ENCODE measurements at regions not wholly inside any gene's neighbourhood (a gene's known extent, or its start where the extent isn't known, plus 50 kb on each side); places are given as distances from the start of the nearest gene placed in this dataset.

DNA sequence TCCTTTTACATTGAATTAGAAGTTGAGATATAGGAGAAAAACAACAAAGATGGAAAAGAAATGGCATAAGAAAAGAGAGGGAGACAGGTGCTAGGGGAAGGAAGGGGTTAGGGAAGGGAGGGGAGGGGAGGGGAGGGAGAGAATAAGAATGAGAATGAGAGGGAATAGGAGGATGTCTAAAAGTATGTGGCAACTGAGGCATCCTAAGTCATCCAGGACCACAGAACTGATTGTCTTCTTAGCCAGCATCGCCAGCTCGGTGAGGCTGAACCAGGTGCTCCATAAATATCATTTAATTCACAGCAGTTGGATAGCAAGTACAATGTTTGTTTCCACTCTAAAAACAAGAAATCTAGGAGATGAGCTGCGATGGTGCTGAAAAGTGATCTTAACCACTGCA is 393.5 kb downstream of the TMEM182 start:
- Histone ChIP-seq H3K9ac (ENCODE audit: low read length in 3 of 3) (no peak overlapping the region), H3K36me3 (ENCODE audit: control insufficient read depth in 2 of 3, insufficient read depth in 3 of 3, low read length in 3 of 3) (no peaks in the 10 kb centered on the region), H3K27ac (ENCODE audit: low read depth in 2 of 2, low read length in 2 of 2) (no peak overlapping the region), H3K27me3 (ENCODE audit: control insufficient read depth, insufficient read depth, low read length) (no peaks in the 10 kb centered on the region), H3K9me3 (ENCODE audit: control insufficient read depth in 2 of 3, insufficient read depth in 1 of 3, low read length in 3 of 3) (no peaks in the 10 kb centered on the region), H3K4me1 (ENCODE audit: control insufficient read depth in 2 of 3, insufficient read depth in 2 of 3, low read depth in 1 of 3, low read length in 3 of 3) (no peaks in the 10 kb centered on the region), H3K4me3 (ENCODE audit: low read length in 3 of 3) (no peak overlapping the region)
- FAIRE-seq (no peak), DNase-seq (no peak)
- TF ChIP-seq, protein P1, sequence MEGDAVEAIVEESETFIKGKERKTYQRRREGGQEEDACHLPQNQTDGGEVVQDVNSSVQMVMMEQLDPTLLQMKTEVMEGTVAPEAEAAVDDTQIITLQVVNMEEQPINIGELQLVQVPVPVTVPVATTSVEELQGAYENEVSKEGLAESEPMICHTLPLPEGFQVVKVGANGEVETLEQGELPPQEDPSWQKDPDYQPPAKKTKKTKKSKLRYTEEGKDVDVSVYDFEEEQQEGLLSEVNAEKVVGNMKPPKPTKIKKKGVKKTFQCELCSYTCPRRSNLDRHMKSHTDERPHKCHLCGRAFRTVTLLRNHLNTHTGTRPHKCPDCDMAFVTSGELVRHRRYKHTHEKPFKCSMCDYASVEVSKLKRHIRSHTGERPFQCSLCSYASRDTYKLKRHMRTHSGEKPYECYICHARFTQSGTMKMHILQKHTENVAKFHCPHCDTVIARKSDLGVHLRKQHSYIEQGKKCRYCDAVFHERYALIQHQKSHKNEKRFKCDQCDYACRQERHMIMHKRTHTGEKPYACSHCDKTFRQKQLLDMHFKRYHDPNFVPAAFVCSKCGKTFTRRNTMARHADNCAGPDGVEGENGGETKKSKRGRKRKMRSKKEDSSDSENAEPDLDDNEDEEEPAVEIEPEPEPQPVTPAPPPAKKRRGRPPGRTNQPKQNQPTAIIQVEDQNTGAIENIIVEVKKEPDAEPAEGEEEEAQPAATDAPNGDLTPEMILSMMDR (IDR thresholded peaks at IDR 0.05; ENCODE audit: borderline replicate concordance, extremely low read depth, insufficient read depth): no peak
- intact Hi-C loops (cut with DNase I): no loop called here

DNA sequence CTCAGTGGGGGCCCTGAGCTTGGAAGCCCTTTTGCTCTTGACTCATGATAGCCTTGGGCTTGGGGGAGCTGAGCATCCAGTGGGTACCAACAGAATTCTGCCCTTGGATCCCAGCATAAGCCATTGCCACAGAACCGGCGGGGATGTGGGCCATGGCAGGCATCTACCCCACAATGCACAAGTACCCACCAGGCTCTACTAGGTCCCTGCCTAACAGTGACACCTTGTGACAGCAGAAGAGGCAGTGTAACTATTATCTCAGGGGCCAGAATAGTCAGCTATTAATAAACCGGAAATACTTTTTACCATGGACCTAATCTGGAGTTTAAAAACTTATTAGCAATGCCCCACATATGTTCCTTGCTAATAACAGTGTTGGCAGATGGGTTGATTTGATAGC is 397.2 kb downstream of the TMEM182 start:
- peak in 1 of 5 donors; percentile 18 for DNase-seq
- Histone ChIP-seq H3K27me3 (ENCODE audit: control insufficient read depth, insufficient read depth, low read length) (no peaks in the 10 kb centered on the region), H3K4me3 (ENCODE audit: low read length in 3 of 3) (no peak overlapping the region), H3K36me3 (ENCODE audit: control insufficient read depth in 2 of 3, insufficient read depth in 3 of 3, low read length in 3 of 3) (no peaks in the 10 kb centered on the region), H3K9ac (ENCODE audit: low read length in 3 of 3) (no peak overlapping the region), H3K4me1 (ENCODE audit: control insufficient read depth in 2 of 3, insufficient read depth in 2 of 3, low read depth in 1 of 3, low read length in 3 of 3) (no peaks in the 10 kb centered on the region), H3K27ac (ENCODE audit: low read depth in 2 of 2, low read length in 2 of 2) (no peak overlapping the region), H3K9me3 (ENCODE audit: control insufficient read depth in 2 of 3, insufficient read depth in 1 of 3, low read length in 3 of 3) (no peaks in the 10 kb centered on the region)
- no peak for FAIRE-seq
- TF ChIP-seq, protein P1 (IDR thresholded peaks at IDR 0.05; ENCODE audit: borderline replicate concordance, extremely low read depth, insufficient read depth): no peak
- intact Hi-C loops (cut with DNase I): no loop called here

DNA sequence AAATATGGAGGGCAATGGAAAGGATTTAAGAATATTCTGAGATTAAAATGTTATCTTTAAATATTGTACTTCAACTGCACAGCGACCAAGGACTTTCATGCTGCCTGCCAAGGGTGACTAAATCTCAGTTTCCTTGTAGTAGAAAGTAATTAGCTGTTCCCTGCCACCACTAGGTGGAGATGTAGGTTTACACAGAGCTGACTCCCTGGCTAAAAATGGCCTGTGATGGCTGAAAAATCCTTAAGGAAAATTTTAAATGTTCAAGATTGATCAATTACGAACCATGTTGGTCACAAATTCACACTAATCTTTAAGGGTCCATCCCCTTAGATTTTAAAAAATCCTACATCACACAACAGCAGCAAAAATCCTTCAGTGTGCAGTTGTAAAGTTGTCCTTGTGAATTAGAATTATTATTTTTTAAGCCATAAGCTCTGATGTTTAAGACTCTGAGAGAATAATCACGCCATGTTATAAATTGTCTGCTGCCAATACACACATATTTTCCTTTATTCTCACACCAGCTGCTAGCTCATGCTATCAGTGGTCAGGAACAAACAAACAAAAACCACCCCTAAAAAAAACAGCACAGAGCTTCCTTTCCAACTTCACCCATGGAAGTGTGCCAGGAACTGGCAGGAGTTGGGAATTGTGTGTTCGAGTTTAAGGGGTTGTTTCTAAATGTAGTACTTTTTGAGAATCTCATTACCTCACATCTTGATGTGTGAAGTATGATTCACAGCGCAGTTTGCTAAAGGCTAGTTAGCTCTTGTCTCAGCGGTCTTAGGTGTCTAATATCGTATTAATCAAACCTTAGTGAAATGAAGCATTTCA is 399.8 kb downstream of the TMEM182 start:
- peak; percentile 46 for FAIRE-seq
- TF ChIP-seq, protein P1 (IDR thresholded peaks at IDR 0.05; ENCODE audit: borderline replicate concordance, extremely low read depth, insufficient read depth): peak; percentile 82
- H3K36me3 ChIP-seq (ENCODE audit: control insufficient read depth in 2 of 3, insufficient read depth in 3 of 3, low read length in 3 of 3): no peaks in the 10 kb centered on the region
- intact Hi-C loops (cut with DNase I): no loop called here
- H3K4me3 ChIP-seq (ENCODE audit: low read length in 3 of 3): no peak overlapping the region
- H3K4me1 ChIP-seq (ENCODE audit: control insufficient read depth in 2 of 3, insufficient read depth in 2 of 3, low read depth in 1 of 3, low read length in 3 of 3): no peaks in the 10 kb centered on the region
- peak in 3 of 5 donors; percentile 46 to 84 (median 80) for DNase-seq
- H3K27ac ChIP-seq (ENCODE audit: low read depth in 2 of 2, low read length in 2 of 2): no peak overlapping the region
- H3K9me3 ChIP-seq (ENCODE audit: control insufficient read depth in 2 of 3, insufficient read depth in 1 of 3, low read length in 3 of 3): no peaks in the 10 kb centered on the region
- H3K9ac ChIP-seq (ENCODE audit: low read length in 3 of 3): no peak overlapping the region
- no peaks in the 10 kb centered on the region for H3K27me3 ChIP-seq (ENCODE audit: control insufficient read depth, insufficient read depth, low read length)

Data from kidney (tissue), 13 donors.